SU-DHL-6 (cell line): ENCODE measurements at regions not wholly inside any gene's neighbourhood (a gene's known extent, or its start where the extent isn't known, plus 50 kb on each side); places are given as distances from the start of the nearest gene placed in this dataset.

ENCODE experiments used
- H2AFZ ChIP-seq: fragments of 200-600 bp; sonication (generic); 2 replicates; pipeline ENCODE4 v1.6.1; 2014; ENCODE audit warnings: low read depth, mild to moderate bottlenecking, moderate library complexity, mixed read lengths, antibody characterized with exemption, low read length; ENCODE audit not compliant: severe bottlenecking
- H3F3A ChIP-seq: fragments of 200-600 bp; shearing (Covaris generic); 2 replicates; pipeline ENCODE4 v1.6.0; 2016; ENCODE audit warnings: antibody characterized with exemption, mild to moderate bottlenecking; ENCODE audit not compliant: insufficient read depth
- H3K27ac ChIP-seq: fragments of 200-600 bp; sonication (generic); 2 replicates; pipeline ENCODE4 v1.5.1; 2016; ENCODE audit warnings: low read depth, mild to moderate bottlenecking, low read length, moderate library complexity, mixed read lengths
- H3K27me3 ChIP-seq: fragments of 200-600 bp; sonication (generic), shearing (Covaris generic); 2 replicates; pipeline ENCODE4 v1.6.0; 2014; ENCODE audit warnings: mild to moderate bottlenecking, low read length
- H3K36me3 ChIP-seq: fragments of 200-600 bp; sonication (generic); 2 replicates; pipeline ENCODE4 v1.6.1; 2014; ENCODE audit warnings: mild to moderate bottlenecking, low read length, mixed read lengths
- H3K4me2 ChIP-seq: fragments of 300-600, 200-600 bp; shearing (Covaris generic), sonication (generic); 2 replicates; pipeline ENCODE4 v1.6.0; 2014; ENCODE audit warnings: low read length, low read depth, mild to moderate bottlenecking; ENCODE audit not compliant: poor library complexity, severe bottlenecking
- H3K4me3 ChIP-seq: fragments of 200-600 bp; sonication (generic); 2 replicates; pipeline ENCODE4 v1.5.1; 2014; ENCODE audit warnings: antibody characterized with exemption, low read length, mild to moderate bottlenecking, mixed read lengths; ENCODE audit not compliant: insufficient read depth, poor library complexity, severe bottlenecking
- H3K79me2 ChIP-seq: fragments of 200-600 bp; sonication (generic); 2 replicates; pipeline ENCODE4 v1.6.1; 2014; ENCODE audit warnings: mild to moderate bottlenecking, low read length, moderate library complexity; ENCODE audit not compliant: insufficient read depth
- H3K9ac ChIP-seq: fragments of 200-600 bp; sonication (generic); 2 replicates; pipeline ENCODE4 v1.7.0; 2014; ENCODE audit warnings: mild to moderate bottlenecking, low read length
- H3K9me2 ChIP-seq: fragments of 200-600 bp; sonication (generic); replicated peaks from 2 replicates; pipeline ENCODE4 v1.6.1; 2014; ENCODE audit warnings: low read length; ENCODE audit not compliant: insufficient read depth
- H3K9me3 ChIP-seq: fragments of 200-600 bp; sonication (generic); 2 replicates; pipeline ENCODE4 v1.6.1; 2014; ENCODE audit warnings: low read length, mixed read lengths; ENCODE audit not compliant: insufficient read depth
- H4K20me1 ChIP-seq: fragments of 200-600 bp; sonication (generic); 2 replicates; pipeline ENCODE4 v1.6.1; 2014; ENCODE audit warnings: low read depth, mild to moderate bottlenecking, antibody characterized with exemption, low read length, moderate library complexity, mixed read lengths
- EZH2phosphoT487 ChIP-seq: fragments of 200-600 bp; sonication (generic), shearing (Covaris generic); conservative IDR thresholded peaks from 2 replicates; pipeline ENCODE4 v1.6.1; 2018; ENCODE audit warnings: mild to moderate bottlenecking, antibody characterized with exemption, low read length, moderate library complexity, mixed read lengths
- TF ChIP-seq, protein P1 (sequence below): fragments of 200-600 bp; sonication (generic); IDR thresholded peaks from one replicate; pipeline ENCODE4 v1.5.1; 2017; ENCODE audit warnings: antibody characterized with exemption, mild to moderate bottlenecking, low read length, moderate library complexity; ENCODE audit not compliant: insufficient read depth, poor library complexity, severe bottlenecking

DNA sequence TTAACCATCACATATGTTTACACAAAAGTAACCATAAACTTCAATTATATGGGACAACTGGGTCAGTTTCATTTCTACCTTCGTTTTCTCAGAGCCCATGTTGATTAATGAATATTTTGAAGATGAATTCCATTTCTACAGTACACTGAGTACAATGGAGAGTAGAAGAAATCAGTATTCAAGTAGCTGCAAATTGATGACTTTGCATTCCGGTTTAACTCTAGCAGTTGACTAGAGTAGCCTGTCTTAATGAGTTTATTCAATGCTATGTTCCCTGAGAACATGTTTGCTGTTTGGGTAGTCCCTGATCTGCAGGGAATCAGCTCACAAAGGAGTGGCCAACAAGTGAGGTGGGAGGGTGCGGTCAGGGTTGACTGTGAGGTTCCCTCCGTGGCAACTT is 168.3 kb downstream of the TRIML1 start:
- H3K4me2 ChIP-seq, result no peak overlapping the region

DNA sequence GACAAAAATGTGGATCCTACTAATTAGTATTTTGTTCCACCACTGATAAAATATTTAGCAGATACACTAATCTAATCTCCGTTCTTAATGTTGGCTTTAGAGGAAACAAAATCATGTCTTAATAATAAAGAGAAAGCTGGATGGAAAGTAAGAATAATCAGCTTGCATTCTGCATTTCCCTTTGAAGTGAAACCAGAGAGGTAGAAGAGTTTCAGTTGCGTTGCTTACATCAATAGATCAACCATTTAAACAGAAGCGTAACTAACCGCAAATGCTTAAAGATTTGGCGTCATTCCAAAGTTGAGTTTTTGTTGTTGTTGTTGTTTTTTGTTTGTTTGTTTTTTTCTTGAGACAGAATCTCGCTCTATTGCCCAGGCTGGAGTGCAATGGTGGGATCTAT is 168.9 kb downstream of the TRIML1 start:
- no peak overlapping the region for H3K4me2 ChIP-seq
- H3K36me3 ChIP-seq, result no peaks in the 10 kb centered on the region
- no peaks in the 10 kb centered on the region for H3K9me2 ChIP-seq
- H3K4me3 ChIP-seq, result no peak overlapping the region
- no peak overlapping the region for H3K27ac ChIP-seq
- no peaks in the 10 kb centered on the region for H3K9me3 ChIP-seq
- H3K79me2 ChIP-seq, result no peaks in the 10 kb centered on the region
- H3K9ac ChIP-seq, result no peak overlapping the region
- H3F3A ChIP-seq, result no peaks in the 10 kb centered on the region
- H2AFZ ChIP-seq, result no peak overlapping the region
- no peaks in the 10 kb centered on the region for H3K27me3 ChIP-seq
- TF ChIP-seq, protein P1, sequence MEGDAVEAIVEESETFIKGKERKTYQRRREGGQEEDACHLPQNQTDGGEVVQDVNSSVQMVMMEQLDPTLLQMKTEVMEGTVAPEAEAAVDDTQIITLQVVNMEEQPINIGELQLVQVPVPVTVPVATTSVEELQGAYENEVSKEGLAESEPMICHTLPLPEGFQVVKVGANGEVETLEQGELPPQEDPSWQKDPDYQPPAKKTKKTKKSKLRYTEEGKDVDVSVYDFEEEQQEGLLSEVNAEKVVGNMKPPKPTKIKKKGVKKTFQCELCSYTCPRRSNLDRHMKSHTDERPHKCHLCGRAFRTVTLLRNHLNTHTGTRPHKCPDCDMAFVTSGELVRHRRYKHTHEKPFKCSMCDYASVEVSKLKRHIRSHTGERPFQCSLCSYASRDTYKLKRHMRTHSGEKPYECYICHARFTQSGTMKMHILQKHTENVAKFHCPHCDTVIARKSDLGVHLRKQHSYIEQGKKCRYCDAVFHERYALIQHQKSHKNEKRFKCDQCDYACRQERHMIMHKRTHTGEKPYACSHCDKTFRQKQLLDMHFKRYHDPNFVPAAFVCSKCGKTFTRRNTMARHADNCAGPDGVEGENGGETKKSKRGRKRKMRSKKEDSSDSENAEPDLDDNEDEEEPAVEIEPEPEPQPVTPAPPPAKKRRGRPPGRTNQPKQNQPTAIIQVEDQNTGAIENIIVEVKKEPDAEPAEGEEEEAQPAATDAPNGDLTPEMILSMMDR, result no peak
- no peak for TF ChIP-seq EZH2phosphoT487
- no peaks in the 10 kb centered on the region for H4K20me1 ChIP-seq

More for the DNA sequence above, 168.3 kb downstream of the TRIML1 start:
- Histone ChIP-seq H3K9me3 (no peaks in the 10 kb centered on the region), H3K9me2 (no peaks in the 10 kb centered on the region), H3F3A (no peaks in the 10 kb centered on the region), H3K9ac (no peak overlapping the region), H4K20me1 (no peaks in the 10 kb centered on the region), H3K79me2 (no peaks in the 10 kb centered on the region), H3K27ac (no peak overlapping the region), H3K36me3 (no peaks in the 10 kb centered on the region), H3K4me3 (no peak overlapping the region), H3K27me3 (no peaks in the 10 kb centered on the region), H2AFZ (no peak overlapping the region)
- TF ChIP-seq, protein P1, result no peak
- no peak for TF ChIP-seq EZH2phosphoT487

DNA sequence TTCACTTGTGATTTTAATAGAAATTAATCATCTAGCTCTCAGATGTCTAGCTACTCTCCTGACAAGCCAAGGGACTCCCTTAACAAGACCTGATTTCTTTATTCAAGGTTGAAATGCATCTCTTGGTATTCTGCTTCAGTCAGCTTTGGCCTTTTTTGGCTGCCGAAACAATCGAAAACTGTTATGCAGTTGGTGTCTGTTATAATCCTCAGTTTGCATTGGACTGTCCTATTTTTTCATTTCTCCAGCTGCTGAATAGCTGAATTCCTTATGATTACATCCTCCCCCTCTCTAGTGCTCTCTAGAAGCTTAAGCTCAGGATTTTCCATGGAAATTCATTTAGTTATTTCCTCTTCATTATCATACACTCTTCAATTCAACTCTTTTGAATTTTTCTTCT is 177.2 kb downstream of the TRIML1 start:
- H3K9me3 ChIP-seq, result no peaks in the 10 kb centered on the region
- H3K9me2 ChIP-seq, result no peaks in the 10 kb centered on the region
- H4K20me1 ChIP-seq, result no peaks in the 10 kb centered on the region
- H3K4me2 ChIP-seq, result no peak overlapping the region
- no peak overlapping the region for H3K27ac ChIP-seq
- no peak overlapping the region for H2AFZ ChIP-seq
- H3K9ac ChIP-seq, result no peak overlapping the region
- H3K4me3 ChIP-seq, result no peak overlapping the region
- TF ChIP-seq EZH2phosphoT487, result no peak
- TF ChIP-seq, protein P1, result no peak
- no peaks in the 10 kb centered on the region for H3K36me3 ChIP-seq
- H3K27me3 ChIP-seq, result no peaks in the 10 kb centered on the region
- H3K79me2 ChIP-seq, result no peaks in the 10 kb centered on the region
- no peaks in the 10 kb centered on the region for H3F3A ChIP-seq
